GM12891 (cell line): ENCODE measurements at regions not wholly inside any gene's neighbourhood (a gene's known extent, or its start where the extent isn't known, plus 50 kb on each side); places are given as distances from the start of the nearest gene placed in this dataset.

Experiments used
- PAX5 ChIP-seq: IDR thresholded peaks from 2 replicates; pipeline ENCODE4 v1.6.1; 2011; ENCODE audit warnings: low read length, moderate library complexity, mild to moderate bottlenecking; ENCODE audit not compliant: insufficient read depth, severe bottlenecking
- POLR2A ChIP-seq: IDR thresholded peaks from 2 replicates; pipeline ENCODE4 v1.6.1; 2011; ENCODE audit warnings: low read depth, low read length, control low read depth
- POLR2AphosphoS5 ChIP-seq: IDR thresholded peaks from 2 replicates; pipeline ENCODE4 v1.6.1; 2011; ENCODE audit warnings: low read depth, low read length, control low read depth
- POU2F2 ChIP-seq: IDR thresholded peaks from 2 replicates; pipeline ENCODE4 v1.6.1; 2011; ENCODE audit warnings: low read depth, mild to moderate bottlenecking, control low read depth, low read length, moderate library complexity
- SPI1 ChIP-seq: IDR thresholded peaks from 2 replicates; pipeline ENCODE4 v1.6.1; 2011; ENCODE audit warnings: low read depth, low read length, control low read depth
- TAF1 ChIP-seq: IDR thresholded peaks from 2 replicates; pipeline ENCODE4 v1.6.1; 2011; ENCODE audit warnings: low read depth, low read length, control low read depth

- TF ChIP-seq POLR2A (no peak), POLR2AphosphoS5 (no peak), TAF1 (no peak), SPI1 (no peak), POU2F2 (no peak), PAX5 (no peak)
Observed at GRCh38 chr7:153698046-153698445, 354.2 kb upstream of the DPP6 start.
